GM10266 (cell line): ENCODE measurements at regions not wholly inside any gene's neighbourhood (a gene's known extent, or its start where the extent isn't known, plus 50 kb on each side); places are given as distances from the start of the nearest gene placed in this dataset.

ENCODE experiments used
- DNase-seq: peaks from one replicate; pipeline ENCODE4 v3.0.0; 2012; ENCODE audit errors: extremely low spot score
- CTCF ChIP-seq: IDR thresholded peaks from 2 replicates; pipeline ENCODE4 v1.5.1; 2012; ENCODE audit warnings: mild to moderate bottlenecking, low read depth; ENCODE audit not compliant: control insufficient read depth, insufficient read depth; ENCODE audit errors: missing control alignments

GRCh38 chr10:71159892-71160291 is 52.5 kb upstream of the UNC5B start:
- DNase-seq, result no peak
- no peak for TF ChIP-seq CTCF

- TF ChIP-seq CTCF, result no peak
- no peak for DNase-seq
Observed at GRCh38 chr10:71161425-71161824, 50.9 kb upstream of the UNC5B start.
